ENCODE measurements at regions not wholly inside any gene's neighbourhood (a gene's known extent, or its start where the extent isn't known, plus 50 kb on each side); places are given as distances from the start of the nearest gene placed in this dataset.
"Not testable (repeated sequence)": the region's sequence is repeated elsewhere in the genome, so short reads cannot be mapped to it uniquely, and the experiment has no call there.

DNA sequence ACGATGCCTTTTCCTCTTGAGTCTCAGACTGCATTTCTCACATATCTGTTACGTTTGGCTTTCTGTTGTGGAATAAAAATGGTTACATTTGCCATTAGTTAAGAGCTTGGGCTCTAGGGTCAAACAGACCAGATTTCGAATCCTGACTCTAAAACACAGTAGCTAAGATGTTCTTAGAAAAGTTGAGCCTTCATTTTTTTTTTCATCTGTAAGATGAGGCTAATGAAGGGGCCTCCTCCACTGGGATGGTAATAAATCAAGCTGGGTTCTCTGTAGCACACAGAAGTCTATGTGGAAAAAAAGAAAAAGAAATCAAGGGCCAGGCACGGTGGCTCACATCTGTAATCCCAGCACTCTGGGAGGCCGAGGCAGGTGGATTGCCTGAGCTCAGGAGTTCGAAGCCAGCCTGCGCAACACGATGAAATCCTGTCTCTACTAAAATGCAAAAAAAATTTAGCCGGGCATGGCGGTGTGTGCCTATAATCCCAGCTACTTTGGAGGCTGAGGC is 49.9 kb upstream of the CAPRIN1 start:
- no peak for DNase-seq

DNA sequence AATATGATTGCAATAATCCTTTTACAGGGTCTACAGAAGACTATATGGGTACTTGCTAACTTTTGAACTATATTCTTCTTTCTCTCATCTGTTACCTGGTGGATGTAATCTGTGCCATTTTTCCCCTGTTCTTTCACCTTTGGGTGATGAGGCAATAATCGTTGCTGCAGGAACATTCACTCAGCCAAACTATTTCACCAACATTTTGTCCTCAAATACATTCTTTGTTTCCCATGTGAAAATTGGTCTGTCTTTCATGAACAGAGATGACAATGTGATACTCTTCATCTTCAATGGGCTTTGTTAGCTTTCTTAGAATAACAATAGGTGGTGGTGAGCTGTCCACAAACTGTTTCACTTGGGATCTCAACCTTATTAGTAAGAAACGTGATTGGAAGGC is 52.1 kb upstream of the CAPRIN1 start:
- no peak for DNase-seq

DNA sequence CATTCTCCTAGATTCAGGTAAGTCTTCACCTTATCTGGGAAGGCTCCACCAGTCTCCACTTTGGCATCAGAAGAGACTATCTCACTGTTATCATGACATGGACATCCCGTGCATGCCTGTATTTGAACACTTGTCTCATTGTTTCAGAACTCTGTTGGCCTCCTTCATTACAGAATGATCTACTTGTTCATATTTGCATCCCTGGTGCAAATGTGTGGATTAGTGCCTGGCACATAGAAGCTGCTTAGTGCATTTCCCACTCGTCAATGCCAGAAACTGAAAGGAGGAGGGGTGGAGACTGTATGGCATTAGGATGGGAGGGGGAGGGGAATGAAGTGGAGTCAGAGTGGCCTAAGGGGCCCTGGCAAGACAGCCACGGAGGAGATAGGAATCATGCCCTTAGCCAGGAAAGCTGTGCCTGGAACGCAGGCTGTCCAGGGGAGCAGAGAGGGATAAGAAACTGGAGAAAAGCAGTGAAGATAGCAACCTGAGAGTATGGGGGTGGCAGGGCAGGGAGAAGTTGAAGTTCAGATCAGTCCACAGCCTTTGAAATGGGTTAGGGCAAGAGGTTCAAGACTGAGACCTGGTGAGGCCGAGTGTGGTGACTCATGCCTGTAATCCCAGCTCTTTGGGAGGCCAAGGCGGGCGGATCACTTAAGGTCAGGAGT is 53.8 kb upstream of the CAPRIN1 start:
- DNase-seq, result no peak

DNA sequence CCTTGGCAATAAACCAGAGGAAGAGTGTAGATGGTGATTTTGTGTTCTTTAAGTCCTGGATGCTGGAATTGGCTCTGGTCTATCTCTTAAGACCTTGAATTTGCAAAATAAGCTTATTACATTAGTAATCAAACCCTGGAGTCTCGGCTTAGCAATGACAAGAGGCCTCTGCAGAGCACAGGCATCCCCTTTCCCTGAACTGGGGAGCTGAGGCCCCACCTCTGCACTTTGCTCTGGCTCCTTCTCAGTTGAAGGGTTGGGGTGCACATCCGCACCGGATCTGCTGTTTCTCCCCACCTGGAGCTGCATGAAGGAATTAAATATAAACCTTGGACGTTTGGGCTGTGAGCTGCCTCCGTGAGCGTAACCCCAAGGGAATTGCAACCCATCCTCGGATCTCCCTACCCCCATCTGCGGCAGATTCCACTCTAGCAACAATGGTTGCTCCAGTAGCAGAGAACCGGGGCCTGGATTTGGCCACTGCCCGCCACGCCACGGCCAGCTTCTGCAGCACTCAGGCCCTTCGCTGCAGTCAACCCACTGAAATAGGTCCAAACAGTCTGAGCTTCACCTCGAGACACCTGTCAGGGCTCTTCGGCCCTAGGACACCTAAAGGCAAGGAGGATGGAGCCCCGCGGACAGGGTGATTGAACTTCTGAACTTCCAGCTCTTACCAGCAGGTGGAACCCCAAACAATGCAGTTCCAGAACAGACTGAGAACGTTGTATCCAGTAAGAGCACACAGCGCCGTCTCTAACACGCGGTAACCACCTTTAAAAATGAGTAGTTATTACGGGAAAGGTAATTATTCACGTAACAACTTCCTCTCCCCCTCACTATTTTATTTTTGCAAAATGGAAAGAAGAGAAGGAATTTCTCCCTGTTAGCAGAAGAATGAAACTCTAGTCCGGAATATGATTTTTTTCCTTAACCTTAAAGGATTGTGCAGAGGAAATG is 54.8 kb upstream of the CAPRIN1 start:
- DNase-seq, result peak; percentile 83

DNA sequence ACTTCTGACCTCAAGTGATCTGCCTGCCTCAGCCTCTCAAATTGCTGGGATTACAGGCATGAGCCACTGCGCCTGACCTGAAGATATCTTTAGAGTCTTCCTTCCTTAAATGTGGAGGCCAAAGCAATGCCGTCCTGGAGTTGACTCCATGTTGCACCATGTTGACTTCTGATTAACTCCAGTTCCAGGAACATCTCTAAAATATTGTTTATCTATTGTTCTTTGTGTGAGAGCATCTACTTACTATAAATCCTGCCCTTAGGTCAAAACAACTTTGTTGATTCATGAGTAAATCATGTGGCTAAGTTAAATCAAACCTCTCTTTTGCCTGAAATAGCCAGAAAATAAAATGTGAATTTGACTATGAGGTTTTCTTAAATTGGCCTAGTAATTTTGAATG is 56.6 kb upstream of the CAPRIN1 start:
- DNase-seq, result no peak

DNA sequence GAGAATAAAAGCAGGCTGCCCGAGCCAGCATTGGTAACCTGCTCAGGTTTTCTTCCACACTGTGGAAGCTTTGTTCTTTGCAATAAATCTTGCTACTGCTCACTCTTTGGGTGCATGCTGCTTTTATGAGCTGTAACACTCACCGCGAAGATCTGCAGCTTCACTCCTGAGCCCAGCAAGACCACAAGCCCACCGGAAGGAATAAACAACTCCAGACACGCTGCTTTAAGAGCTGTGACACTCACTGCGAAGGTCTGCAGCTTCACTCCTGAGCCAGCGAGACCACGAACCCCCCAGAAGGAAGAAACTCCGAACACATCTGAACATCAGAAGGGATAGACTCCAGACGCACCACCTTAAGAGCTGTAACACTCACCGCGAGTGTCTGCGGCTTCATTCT is 60.4 kb upstream of the CAPRIN1 start:
- not testable (repeated sequence) for DNase-seq

DNA sequence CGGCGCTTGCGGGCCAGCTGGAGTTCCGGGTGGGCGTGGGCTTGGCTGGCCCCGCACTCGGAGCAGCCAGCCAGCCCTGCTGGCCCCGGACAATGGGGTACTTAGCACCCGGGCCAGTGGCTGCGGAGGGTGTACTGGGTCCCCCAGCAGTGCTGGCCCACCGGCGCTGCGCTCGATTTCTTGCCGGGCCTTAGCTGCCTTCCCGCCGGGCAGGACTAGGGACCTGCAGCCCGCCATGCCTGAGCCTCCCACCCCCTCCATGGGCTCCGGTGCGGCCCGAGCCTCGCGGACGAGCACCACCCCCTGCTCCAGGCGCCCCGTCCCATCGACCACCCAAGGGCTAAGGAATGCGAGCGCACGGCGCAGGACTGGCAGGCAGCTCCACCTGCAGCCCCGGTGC is 61.4 kb upstream of the CAPRIN1 start:
- DNase-seq, result not testable (repeated sequence)

DNA sequence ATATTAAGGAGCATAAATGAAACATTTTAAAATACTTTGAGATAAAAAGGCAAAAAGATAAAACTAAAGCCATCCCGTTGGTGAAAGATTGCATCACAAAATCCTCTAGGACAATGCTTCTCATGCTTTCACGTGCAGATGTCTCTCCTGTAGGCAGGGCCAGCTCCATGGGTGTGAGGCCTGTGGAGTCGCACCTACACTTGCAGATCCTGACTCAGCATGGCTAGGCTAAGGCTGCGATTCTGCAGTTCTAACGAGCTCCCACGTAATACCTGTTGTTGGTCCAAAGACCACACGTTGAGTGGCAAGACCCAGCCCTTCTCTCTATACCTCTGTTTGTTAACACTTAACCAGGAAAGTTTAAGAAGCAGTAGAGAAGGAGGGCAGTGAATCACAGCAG is 62.1 kb upstream of the CAPRIN1 start:
- no peak for DNase-seq

DNA sequence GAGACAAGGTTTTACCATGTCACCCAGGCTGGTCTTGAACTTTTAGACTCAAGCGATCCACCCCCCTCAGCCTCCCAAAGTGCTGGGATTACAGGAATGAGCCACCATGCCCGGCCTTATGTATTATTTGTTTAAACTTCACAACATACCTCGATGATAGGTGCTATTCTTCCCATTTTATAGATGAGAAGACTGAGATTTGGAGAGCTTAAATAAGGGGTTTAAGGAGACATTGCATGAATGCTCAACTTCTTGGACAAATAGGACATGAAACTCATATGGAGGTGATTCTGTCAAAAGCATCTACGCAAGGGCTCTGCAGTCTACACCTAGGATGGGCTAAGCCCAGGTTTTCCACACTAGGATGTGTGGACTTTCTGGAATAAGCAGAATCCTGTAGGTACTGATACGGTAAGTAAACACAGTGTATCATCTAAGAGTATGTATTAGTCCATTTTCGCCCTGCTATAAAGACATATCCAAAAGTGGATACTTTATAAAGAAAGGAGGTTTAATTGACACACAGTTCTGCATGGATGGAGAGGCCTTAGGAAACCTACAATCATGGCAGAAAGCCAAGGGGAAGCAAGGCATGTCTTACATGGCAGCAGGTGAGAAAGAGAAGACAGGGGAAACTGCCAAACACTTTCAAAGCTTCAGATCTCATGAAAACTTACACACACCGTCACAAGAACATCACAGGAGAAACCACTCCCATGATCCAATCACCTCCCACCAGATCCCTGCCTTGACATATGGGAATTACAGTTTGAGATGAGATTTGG is 62.8 kb upstream of the CAPRIN1 start:
- no peak for DNase-seq

DNA sequence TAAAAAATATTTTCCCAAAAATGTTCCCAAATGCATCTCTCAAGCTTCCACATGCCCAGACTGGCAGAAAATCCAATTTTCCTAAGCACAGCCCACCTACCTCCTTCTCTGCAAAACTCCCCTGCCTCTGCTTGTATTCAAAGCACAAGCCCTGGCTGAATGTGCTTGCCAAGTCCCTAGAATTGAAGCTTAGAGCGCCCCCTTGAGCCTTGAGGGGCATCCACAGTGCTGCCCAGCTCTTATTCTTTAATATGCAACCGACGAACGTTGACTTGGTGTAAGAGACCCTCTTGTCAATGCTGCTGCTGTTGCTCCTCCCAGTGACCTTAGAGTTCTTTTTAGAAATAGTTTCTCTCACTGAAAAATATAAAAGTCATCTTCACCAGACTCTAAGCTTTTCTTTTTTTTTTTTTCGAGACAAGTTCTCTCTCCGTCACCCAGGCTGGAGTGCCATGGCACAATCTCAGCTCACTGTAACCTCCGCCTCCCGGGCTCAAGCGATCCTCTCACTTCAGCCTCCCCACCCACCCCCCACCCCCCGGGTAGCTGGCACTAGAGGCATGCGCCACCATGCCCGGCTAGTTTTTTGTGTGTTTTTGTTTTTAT is 63.5 kb upstream of the CAPRIN1 start:
- peak; percentile 62 for DNase-seq

DNA sequence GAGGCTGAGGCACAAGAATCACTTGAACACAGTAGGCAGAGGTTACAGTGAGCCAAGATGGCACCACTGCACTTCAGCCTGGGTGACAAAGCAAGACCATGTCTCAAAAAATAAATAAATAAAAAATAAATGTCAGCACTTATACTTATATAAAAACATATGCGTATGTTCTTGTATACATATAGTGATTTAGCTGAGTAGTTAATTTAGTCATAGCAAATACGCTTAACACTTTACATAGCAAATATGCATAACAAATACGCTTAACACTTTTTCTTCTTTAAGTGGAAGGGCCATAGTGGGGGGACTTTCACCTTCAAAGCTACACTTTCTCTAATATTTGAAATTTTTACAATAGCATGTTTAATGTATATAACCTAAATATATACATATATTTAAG is 64.0 kb upstream of the CAPRIN1 start:
- no peak for DNase-seq

DNA sequence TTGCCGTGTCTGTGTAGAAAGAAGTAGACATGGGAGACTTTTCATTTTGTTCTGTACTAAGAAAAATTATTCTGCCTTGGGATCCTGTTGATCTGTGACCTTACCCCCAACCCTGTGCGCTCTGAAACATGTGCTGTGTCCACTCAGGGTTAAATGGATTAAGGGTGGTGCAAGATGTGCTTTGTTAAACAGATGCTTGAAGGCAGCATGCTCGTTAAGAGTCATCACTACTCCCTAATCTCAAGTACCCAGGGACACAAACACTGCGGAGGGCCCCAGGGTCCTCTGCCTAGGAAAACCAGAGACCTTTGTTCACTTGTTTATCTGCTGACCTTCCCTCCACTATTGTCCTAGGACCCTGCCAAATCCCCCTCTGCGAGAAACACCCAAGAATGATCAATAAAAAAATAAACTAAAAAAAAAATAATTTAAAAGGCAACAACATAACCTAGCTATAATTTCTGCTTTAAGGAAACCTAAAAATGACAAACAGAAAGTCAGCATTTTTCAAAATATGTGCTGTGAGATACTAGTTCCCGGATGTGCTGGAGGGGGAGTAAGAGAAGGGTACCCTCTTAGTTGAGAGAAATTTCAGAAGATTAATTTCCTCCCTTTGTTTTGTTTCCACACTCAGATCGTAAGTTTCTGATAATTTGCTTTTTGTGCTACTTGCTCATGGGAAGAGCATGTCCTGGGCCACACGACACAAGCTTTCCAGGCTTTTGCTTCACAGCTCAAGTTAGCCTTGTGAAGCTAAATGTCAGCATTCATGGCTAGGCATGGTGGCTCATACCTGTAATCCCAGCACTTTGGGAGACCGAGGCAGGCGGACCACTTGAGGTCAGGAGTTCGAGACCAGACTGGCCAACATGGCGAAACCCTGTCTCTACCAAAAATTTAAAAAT is 64.7 kb upstream of the CAPRIN1 start:
- DNase-seq, result not testable (repeated sequence)

DNA sequence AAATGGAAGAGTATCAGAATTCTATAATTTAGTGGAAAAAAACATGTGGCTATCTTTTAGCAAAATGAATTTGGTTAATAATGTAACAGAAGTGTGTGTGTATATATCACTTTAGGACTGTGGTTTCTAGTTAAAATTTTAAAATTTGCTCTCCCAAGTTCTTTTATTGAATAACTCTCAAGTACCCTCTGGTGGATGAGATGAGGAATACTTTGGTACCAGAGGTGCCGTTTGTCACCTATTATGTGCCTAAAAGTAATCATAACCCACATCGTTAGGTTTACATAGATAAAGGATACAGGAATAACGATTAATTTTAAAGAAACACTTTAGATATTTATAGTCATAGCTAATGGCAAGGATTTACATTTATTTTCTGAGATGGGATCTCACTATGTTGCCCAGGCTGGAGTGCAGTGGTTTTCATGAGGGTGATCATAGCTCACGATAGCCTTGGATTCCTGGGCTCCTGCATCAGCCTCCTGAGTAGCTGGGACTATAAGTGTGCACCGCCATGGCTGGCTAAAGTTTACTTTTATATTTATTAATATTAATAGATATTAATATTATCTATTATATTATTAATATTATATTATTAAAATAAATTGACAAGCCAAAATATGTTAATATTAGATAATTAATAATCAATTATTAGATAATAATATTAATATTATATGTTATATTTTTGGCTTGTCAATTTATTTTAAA is 66.7 kb upstream of the CAPRIN1 start:
- no peak for DNase-seq

DNA sequence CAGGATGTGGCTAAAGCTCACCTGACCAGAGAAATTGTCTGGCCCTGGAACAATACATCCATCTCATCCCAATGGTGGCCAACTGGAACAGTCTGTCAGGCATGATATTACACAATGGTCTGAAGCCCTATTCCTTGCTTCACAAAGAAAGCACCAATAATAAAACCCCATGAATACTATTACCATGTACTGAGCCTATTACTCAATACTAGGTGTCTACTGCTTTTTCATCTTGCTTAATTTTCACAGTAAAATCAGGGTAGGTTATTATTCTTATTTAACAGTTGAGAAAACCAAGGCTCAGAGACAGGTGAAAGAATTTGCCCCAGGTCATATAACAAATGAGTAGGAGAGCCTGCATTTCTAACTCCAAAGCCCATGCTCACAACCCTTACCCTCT is 68.9 kb upstream of the CAPRIN1 start:
- no peak for DNase-seq

DNA sequence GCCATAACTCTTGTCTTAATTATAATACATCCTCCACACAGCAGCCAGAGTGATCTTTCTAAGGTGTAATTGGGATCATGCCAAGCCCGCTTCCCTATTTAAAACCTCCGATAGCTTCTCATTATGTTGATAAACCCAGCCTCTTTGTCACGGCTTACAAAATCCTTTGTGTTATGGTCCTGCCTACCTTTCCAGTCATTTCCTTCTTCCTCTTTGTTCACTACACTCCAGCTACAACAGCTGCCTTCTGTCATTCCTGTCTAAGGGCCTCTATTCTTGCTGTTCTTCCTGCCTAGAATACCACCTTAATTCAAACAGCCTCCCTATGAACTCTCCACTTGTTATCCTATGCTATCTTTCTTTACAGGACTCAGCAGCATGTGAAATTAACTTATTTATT is 70.6 kb upstream of the CAPRIN1 start:
- no peak for DNase-seq

DNA sequence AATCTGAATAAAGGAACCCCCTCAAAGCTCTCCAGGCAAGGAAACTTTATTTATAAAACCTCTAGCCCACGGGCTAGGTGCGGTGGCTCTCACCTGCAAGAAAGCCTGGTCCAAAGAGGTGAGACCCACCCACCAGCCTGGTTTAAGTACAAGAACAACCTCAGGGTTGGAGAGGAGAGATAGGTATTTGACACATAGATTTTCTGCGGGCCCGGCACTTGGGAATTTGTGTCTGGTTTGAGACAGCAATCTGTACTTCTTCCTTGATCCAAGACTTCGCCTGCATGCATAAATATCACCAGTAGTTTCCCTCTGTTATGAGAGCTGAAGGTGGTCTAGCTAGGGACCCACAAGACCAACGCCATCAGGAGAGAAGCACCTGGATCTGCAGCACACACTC is 73.2 kb upstream of the CAPRIN1 start:
- no peak for DNase-seq

DNA sequence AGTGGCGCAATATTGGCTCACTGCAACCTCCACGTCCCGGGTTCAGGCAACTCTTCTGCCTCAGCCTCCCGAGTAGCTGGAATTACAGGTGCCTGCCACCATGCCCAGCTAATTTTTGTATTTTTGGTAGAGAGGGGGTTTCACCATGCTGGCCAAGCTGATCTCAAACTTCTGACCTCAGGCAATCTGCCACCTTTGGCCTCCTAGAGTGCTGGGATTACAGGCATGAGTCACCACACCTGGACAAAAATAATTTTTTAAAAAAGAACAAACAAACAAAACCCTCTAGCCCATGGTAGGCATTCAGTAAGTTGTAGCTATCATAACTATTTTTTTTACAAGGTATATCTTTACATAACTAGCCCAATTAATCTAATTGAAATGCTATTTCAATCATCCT is 73.9 kb upstream of the CAPRIN1 start:
- DNase-seq, result no peak

DNA sequence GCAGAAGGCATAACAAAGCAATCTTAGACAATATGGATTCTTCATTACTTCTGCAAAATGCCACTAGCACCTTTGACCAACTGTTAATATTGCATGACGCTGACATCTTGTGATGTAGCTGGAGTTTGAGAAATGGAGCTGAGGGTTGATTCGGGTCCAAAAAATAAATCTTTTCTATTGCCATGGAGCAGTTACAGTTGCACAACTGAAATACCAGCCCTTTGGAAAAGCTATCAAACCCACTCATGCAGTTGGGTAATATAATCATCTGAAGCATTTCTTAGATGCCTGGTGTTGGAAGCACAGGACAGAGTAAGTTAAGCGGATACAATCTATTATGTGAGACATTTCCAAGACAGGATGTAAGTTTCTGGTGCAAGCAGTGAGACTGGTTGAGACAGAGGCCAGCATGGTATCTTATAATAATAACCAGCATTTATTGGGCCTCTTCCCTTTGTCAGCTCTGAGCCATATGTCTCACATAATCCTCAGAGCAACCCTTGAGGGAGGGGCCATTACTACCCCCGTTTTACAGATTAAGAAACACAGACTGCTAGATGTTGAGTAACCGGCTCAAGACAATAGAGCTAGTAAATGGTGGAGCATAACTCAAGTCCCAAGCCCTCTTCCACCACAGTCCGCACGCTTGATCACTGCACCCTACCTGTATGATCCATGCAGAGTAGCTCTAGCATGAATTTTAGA is 74.9 kb upstream of the CAPRIN1 start:
- DNase-seq, result no peak

DNA sequence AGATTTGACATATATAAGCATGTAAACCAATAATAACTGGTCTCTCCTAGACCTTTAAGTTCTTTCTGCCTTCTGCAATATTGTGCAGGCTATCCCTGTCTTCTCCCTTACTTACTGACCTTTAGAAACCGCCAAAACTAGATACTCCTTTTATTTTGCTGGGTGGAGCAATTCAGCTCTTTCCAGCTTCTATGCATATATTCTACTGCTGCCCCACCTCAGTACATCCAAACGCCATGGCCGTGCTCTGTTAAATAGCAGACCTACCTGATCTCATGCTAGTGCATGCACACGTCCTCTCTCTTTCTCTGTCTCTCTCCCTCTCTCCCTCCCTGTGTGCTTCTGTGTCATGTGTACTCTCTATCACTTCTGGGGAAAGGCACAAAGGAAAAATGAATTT is 76.7 kb upstream of the CAPRIN1 start:
- no peak for DNase-seq

DNA sequence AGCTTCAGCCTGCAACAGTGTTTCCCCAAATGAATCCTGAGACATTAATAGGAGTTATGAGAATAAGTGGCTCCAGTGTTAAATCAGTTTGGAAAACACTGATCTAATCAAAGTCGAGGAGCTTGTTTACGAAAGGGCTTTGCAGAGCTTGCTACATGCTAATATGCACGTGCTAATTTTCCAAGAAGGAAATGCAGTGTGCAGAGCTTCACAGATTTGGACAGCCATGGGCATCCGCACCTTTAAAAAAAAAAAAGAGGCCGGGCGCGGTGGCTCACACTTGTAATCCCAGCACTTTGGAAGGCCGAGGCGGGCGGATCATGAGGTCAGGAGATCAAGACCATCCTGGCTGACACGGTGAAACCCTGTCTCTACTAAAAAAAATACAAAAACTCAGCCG is 79.7 kb upstream of the LMO2 start:
- not testable (repeated sequence) for DNase-seq
